ENCODE measurements at regions not wholly inside any gene's neighbourhood (a gene's known extent, or its start where the extent isn't known, plus 50 kb on each side); places are given as distances from the start of the nearest gene placed in this dataset.

- Histone ChIP-seq H3K4me1 (peaks cover 0 to 41% (median 4%) of the 10 kb centered on the region in 10 experiments; a peak in 10 of 20 replicates), H3K4me2 (no peak overlapping the region), H3K9me3 (replicated peaks in 1 of 11) (peaks cover 0 to 9% (median 0%) of the 10 kb centered on the region in 11 experiments; a peak in 6 of 22 replicates), H3K27ac (no peak overlapping the region), H3K9ac (no peak overlapping the region), H3K27me3 (no peaks in the 10 kb centered on the region), H4K20me1 (no peaks in the 10 kb centered on the region), H3K36me3 (no peaks in the 10 kb centered on the region), H3K4me3 (no peak overlapping the region)
- no peak for TF ChIP-seq Cebpa-rat (IDR thresholded peaks at IDR 0.05)
These were observed 56.1 kb upstream of the TUT7 start for GRCh38 chr9:86410281-86410680.

GRCh38 chr9:86408121-86408520 lies 53.9 kb upstream of the TUT7 start:
- H4K20me1 ChIP-seq = no peaks in the 10 kb centered on the region
- no peak for TF ChIP-seq Cebpa-rat (IDR thresholded peaks at IDR 0.05)
- peak overlapping the region in 2 of 11 experiments; percentile 79; a peak in 3 of 22 replicates for H3K4me2 ChIP-seq
- peaks cover 0 to 9% (median 0%) of the 10 kb centered on the region in 11 experiments; a peak in 6 of 22 replicates for H3K9me3 ChIP-seq (replicated peaks in 1 of 11)
- no peaks in the 10 kb centered on the region for H3K27me3 ChIP-seq
- no peak overlapping the region for H3K9ac ChIP-seq
- peaks cover 0 to 59% (median 4%) of the 10 kb centered on the region in 10 experiments; a peak in 10 of 20 replicates for H3K4me1 ChIP-seq
- no peaks in the 10 kb centered on the region for H3K36me3 ChIP-seq
- no peak overlapping the region for H3K27ac ChIP-seq
- H3K4me3 ChIP-seq = no peak overlapping the region

- Histone ChIP-seq H3K4me3 (no peak overlapping the region), H3K4me1 (peaks cover 0 to 67% (median 4%) of the 10 kb centered on the region in 10 experiments; a peak in 10 of 20 replicates), H3K27me3 (no peaks in the 10 kb centered on the region), H4K20me1 (no peaks in the 10 kb centered on the region), H3K4me2 (peak overlapping the region in 3 of 11 experiments; percentile 67 to 79 (median 79); a peak in 6 of 22 replicates), H3K9ac (0 out of 22 replicates have a peak overlapping the region, but pooled peaks of 1 of the 11 experiments have one; percentile 2), H3K27ac (peak overlapping the region in 2 of 11 experiments; percentile 60 to 66; a peak in 4 of 22 replicates), H3K9me3 (replicated peaks in 1 of 11) (no peaks in the 10 kb centered on the region), H3K36me3 (no peaks in the 10 kb centered on the region)
- TF ChIP-seq Cebpa-rat (IDR thresholded peaks at IDR 0.05) = no peak
These were observed 52.8 kb upstream of the TUT7 start for GRCh38 chr9:86407022-86407421.

- TF ChIP-seq Cebpa-rat (IDR thresholded peaks at IDR 0.05) = no peak
These were observed 52.2 kb upstream of the TUT7 start for GRCh38 chr9:86406366-86406765.

GRCh38 chr9:86405926-86406325 lies 51.7 kb upstream of the TUT7 start:
- Histone ChIP-seq H3K4me1 (peaks cover 0 to 67% (median 4%) of the 10 kb centered on the region in 10 experiments; a peak in 10 of 20 replicates), H3K27me3 (no peaks in the 10 kb centered on the region), H4K20me1 (no peaks in the 10 kb centered on the region), H3K27ac (peak overlapping the region in 3 of 11 experiments; percentile 46 to 66 (median 60); a peak in 6 of 22 replicates), H3K36me3 (no peaks in the 10 kb centered on the region), H3K9me3 (replicated peaks in 1 of 11) (no peaks in the 10 kb centered on the region), H3K9ac (peak overlapping the region in 3 of 11 experiments; percentile 36 to 51 (median 40); a peak in 5 of 22 replicates), H3K4me2 (peak overlapping the region in 5 of 11 experiments; percentile 8 to 79 (median 67); a peak in 8 of 22 replicates), H3K4me3 (no peak overlapping the region)
- no peak for TF ChIP-seq Cebpa-rat (IDR thresholded peaks at IDR 0.05)

More at GRCh38 chr9:86406366-86406765, 52.2 kb upstream of the TUT7 start:
- Histone ChIP-seq H3K36me3 (no peaks in the 10 kb centered on the region), H3K4me1 (peaks cover 0 to 67% (median 4%) of the 10 kb centered on the region in 10 experiments; a peak in 10 of 20 replicates), H3K4me2 (peak overlapping the region in 5 of 11 experiments; percentile 8 to 79 (median 67); a peak in 8 of 22 replicates), H3K4me3 (no peak overlapping the region), H3K9ac (peak overlapping the region in 3 of 11 experiments; percentile 36 to 51 (median 40); a peak in 4 of 22 replicates), H4K20me1 (no peaks in the 10 kb centered on the region), H3K27ac (peak overlapping the region in 3 of 11 experiments; percentile 46 to 66 (median 60); a peak in 6 of 22 replicates), H3K27me3 (no peaks in the 10 kb centered on the region), H3K9me3 (replicated peaks in 1 of 11) (no peaks in the 10 kb centered on the region)

GRCh38 chr9:86405086-86405491 lies 50.9 kb upstream of the TUT7 start:
- H3K4me1 ChIP-seq = peaks cover 0 to 67% (median 4%) of the 10 kb centered on the region in 10 experiments; a peak in 10 of 20 replicates
- peak overlapping the region in 3 of 11 experiments; percentile 67 to 79 (median 79); a peak in 5 of 22 replicates for H3K4me2 ChIP-seq
- H4K20me1 ChIP-seq = no peaks in the 10 kb centered on the region
- H3K4me3 ChIP-seq = no peak overlapping the region
- H3K27ac ChIP-seq = peak overlapping the region in 1 of 11 experiments; percentile 60; a peak in 2 of 22 replicates
- H3K27me3 ChIP-seq = no peaks in the 10 kb centered on the region
- H3K36me3 ChIP-seq = no peaks in the 10 kb centered on the region
- H3K9me3 ChIP-seq (replicated peaks in 1 of 11) = no peaks in the 10 kb centered on the region
- TF ChIP-seq Cebpa-rat (IDR thresholded peaks at IDR 0.05) = no peak
- H3K9ac ChIP-seq = no peak overlapping the region

Data from BLaER1 treated with 17β-estradiol and CSF1 and Interleukin-3, amounts not matched to agents 10 nM and 100 nM (cell line).